ENCODE measurements at regions not wholly inside any gene's neighbourhood (a gene's known extent, or its start where the extent isn't known, plus 50 kb on each side); places are given as distances from the start of the nearest gene placed in this dataset.

- TF ChIP-seq POLR2A (IDR thresholded peaks at IDR 0.05; ENCODE audit: low read depth) = no peak
- TF ChIP-seq, protein P1, sequence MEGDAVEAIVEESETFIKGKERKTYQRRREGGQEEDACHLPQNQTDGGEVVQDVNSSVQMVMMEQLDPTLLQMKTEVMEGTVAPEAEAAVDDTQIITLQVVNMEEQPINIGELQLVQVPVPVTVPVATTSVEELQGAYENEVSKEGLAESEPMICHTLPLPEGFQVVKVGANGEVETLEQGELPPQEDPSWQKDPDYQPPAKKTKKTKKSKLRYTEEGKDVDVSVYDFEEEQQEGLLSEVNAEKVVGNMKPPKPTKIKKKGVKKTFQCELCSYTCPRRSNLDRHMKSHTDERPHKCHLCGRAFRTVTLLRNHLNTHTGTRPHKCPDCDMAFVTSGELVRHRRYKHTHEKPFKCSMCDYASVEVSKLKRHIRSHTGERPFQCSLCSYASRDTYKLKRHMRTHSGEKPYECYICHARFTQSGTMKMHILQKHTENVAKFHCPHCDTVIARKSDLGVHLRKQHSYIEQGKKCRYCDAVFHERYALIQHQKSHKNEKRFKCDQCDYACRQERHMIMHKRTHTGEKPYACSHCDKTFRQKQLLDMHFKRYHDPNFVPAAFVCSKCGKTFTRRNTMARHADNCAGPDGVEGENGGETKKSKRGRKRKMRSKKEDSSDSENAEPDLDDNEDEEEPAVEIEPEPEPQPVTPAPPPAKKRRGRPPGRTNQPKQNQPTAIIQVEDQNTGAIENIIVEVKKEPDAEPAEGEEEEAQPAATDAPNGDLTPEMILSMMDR (IDR thresholded peaks at IDR 0.05) = no peak
These were observed 148.7 kb upstream of the GPR26 start for GRCh38 chr10:123517426-123517825.
